VCaP (cell line): ENCODE measurements at regions not wholly inside any gene's neighbourhood (a gene's known extent, or its start where the extent isn't known, plus 50 kb on each side); places are given as distances from the start of the nearest gene placed in this dataset.

Experiments
- H3K27ac ChIP-seq: fragments of 450-650 bp; 2 replicates; pipeline ENCODE4 v1.5.1; 2017
- TF ChIP-seq, protein P1 (sequence below): fragments of 450-650 bp; conservative IDR thresholded peaks from 2 replicates; pipeline ENCODE4 v1.5.1; 2017; ENCODE audit warnings: mild to moderate bottlenecking, moderate library complexity

DNA sequence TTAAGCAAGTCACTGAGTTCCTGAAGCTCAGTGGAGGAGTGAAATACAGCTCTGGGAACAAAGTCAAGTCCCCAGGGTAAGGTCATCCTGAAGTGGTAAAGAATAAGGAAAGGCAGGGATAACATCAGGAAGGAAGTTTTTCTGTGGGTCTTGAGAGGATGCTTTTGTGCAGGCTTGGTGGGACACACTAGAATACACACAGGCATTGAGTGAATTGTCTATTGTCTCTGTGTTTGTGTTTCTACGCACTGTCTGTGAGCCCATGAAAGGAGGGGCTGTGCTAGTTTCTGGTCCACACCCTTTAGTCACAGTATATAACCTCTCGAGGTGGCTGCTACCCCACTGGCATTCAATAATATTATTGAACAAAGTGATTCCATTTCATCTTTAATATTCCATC is 95.8 kb upstream of the ABCB5 start:
- peak overlapping the region; percentile 40 for H3K27ac ChIP-seq
- TF ChIP-seq, protein P1, sequence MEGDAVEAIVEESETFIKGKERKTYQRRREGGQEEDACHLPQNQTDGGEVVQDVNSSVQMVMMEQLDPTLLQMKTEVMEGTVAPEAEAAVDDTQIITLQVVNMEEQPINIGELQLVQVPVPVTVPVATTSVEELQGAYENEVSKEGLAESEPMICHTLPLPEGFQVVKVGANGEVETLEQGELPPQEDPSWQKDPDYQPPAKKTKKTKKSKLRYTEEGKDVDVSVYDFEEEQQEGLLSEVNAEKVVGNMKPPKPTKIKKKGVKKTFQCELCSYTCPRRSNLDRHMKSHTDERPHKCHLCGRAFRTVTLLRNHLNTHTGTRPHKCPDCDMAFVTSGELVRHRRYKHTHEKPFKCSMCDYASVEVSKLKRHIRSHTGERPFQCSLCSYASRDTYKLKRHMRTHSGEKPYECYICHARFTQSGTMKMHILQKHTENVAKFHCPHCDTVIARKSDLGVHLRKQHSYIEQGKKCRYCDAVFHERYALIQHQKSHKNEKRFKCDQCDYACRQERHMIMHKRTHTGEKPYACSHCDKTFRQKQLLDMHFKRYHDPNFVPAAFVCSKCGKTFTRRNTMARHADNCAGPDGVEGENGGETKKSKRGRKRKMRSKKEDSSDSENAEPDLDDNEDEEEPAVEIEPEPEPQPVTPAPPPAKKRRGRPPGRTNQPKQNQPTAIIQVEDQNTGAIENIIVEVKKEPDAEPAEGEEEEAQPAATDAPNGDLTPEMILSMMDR, result no peak

DNA sequence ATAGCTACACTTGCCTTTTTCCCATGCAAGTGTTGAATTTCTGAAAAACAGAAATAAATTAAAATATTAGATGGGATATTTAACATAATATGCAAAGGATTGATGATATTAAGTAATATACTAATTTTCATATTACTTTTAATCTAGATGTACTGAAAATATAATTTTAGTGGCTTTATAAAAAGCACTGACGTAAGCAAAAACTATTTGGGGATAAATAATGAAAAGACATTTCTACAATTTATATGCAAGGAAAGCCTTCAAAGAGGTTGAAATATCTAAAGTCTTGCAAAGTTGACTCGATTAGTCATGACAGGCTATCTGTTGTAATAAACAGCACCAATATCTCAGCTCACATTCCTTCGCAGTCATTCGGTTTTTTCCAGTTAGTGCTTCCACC is 94.9 kb upstream of the ABCB5 start:
- TF ChIP-seq, protein P1, result no peak
- peak overlapping the region; percentile 40; the same call in 1 of the 2 replicates for H3K27ac ChIP-seq

DNA sequence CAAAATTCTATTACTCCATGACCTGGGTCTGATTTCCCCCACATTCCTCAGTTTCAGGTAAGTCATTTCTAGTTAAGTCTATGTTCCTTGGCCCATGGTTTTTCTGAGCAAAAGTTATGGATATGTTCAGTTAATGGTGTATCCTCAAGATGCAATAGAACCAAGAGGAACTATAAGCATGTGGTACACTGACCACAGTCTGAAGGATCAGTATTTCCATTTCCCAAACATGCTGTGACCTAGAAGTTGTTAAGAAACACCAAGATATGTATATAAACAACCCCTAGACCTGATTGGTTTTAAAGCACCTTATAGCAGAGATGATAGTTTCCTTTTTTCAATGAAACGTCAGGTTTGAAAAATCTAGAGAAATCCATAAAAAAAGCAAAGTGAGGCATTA is 94.2 kb upstream of the ABCB5 start:
- H3K27ac ChIP-seq, result no peak overlapping the region
- TF ChIP-seq, protein P1, result no peak

DNA sequence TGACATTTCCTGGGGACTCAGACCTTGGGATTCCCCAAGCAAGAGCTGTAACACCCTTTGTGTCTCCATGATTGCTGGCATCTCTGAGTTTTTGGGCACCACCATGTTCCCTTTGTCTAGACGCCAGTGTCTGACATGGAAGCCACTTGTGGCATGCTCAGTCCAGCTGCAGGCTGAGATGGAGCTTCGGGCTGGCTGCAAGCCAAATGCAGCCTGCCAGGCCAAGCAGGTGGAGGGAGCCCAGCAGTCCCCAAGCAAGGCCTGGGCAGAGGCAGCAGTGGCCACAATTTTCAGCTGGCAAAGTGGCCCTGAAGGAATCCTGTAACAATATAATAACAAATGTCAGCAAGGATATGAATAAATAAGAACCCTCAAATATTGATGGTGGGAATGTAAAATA is 86.2 kb upstream of the ABCB5 start:
- TF ChIP-seq, protein P1, result no peak

DNA sequence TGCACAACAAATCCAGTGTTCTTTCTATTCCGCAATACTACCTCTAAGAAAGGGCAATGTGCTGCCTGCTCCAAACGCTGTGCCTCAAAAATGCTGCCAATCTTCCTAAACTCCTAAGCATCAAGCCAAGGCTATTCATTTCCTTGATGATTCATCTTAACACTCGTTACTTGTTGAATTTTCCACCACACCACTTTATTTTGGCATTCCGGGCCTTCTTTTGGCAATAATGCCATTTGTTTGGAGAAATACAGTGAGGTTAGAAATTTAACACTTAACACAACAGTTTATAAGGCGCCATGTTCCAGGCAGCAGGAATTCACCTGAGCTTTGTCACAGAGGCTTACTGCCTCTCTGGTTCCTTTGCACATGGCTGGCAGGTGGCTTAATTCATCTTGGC is 82.6 kb upstream of the ABCB5 start:
- H3K27ac ChIP-seq, result no peak overlapping the region
- TF ChIP-seq, protein P1, result no peak

More for the DNA sequence above, 86.2 kb upstream of the ABCB5 start:
- H3K27ac ChIP-seq, result no peak overlapping the region

DNA sequence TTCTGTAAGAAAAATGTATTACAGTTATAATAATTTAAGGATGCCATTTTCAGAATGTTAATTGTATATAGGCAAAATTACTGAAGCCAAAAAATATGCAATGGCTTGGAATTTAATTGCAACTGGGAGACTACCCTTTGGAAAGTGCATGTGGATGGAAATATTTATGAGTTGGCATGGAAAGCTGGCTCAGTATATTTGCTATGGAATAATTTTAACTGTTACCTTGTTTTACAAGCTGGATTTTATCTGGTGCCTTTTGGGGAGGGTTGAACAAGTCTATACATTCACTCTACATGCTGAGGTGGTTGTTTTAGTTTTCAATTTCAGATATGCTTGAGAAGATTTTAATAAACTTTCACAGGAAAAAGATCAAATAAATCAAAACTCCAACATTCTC is 80.9 kb upstream of the ABCB5 start:
- H3K27ac ChIP-seq, result 0 out of 2 replicates have a peak overlapping the region, but pooled peaks have one; percentile 7
- TF ChIP-seq, protein P1, result no peak

DNA sequence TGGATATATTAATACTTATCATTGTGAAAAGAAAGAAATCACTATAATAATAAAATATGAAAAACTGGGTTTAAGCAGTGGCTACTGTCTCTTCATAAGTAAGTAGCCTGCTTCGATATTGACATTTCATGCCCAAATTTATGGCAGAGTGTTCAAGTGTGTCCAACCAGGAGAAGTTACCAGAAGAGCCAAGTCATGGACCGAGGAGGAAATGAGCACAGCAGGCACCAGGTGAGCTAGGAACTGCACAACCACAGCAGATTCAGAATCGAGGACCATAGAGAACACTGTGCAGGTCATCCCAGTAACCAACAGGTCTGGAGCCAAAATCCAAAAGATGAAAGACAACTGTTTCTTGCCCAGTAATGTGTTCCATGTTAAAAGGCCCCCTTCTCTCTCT is 79.9 kb upstream of the ABCB5 start:
- TF ChIP-seq, protein P1, result no peak
- H3K27ac ChIP-seq, result no peak overlapping the region

DNA sequence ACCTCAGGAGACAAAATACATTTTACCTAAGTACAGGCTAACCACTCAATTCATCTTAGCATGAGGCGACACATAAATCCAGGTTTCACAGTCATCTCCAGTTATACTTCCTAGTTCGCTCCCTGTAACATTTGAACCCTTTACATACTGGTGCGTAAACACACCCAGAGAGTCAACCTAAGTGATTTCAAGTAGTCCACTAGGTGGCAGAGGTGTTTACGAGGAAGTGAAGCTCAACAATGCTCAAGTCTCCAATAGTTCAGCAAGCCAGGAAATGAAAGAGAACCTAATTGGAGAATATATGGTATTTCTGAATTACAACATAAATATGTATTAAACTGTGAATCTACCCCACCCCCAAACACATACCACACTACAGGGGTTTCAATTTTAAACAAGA is 76.3 kb upstream of the ABCB5 start:
- TF ChIP-seq, protein P1, result peak; percentile 57; the same call in 1 of the 2 replicates
- no peak overlapping the region for H3K27ac ChIP-seq
